Smooth muscle cell (in vitro differentiated cells): ENCODE measurements at regions not wholly inside any gene's neighbourhood (a gene's known extent, or its start where the extent isn't known, plus 50 kb on each side); places are given as distances from the start of the nearest gene placed in this dataset.

Experiments used
- DNase-seq: peaks from one replicate; lab custom pipeline; 2025; ENCODE audit not compliant: unreplicated experiment; lab: John Stamatoyannopoulos, UW
- H2AFZ ChIP-seq: fragments of 200-600 bp; sonication (generic); 2 replicates; pipeline ENCODE4 v1.6.0; 2016; ENCODE audit warnings: antibody characterized with exemption, low read depth, mild to moderate bottlenecking
- H3F3A ChIP-seq: fragments of 200-600 bp; sonication (generic); 2 replicates; pipeline ENCODE4 v1.6.0; 2017; ENCODE audit warnings: antibody characterized with exemption, low read depth
- H3K27ac ChIP-seq: fragments of 200-600 bp; sonication (generic); 2 replicates; pipeline ENCODE4 v1.5.1; 2016; ENCODE audit warnings: low read depth, mild to moderate bottlenecking
- H3K27me3 ChIP-seq: fragments of 200-600 bp; sonication (generic); 2 replicates; pipeline ENCODE4 v1.6.1; 2016; ENCODE audit warnings: low read depth, mild to moderate bottlenecking
- H3K36me3 ChIP-seq: fragments of 200-600 bp; sonication (generic); 2 replicates; pipeline ENCODE4 v1.5.1; 2016; ENCODE audit warnings: low read depth
- H3K4me1 ChIP-seq: fragments of 200-600 bp; sonication (generic); 2 replicates; pipeline ENCODE4 v1.5.1; 2016; ENCODE audit warnings: low read depth
- H3K4me2 ChIP-seq: fragments of 200-600 bp; sonication (generic); 2 replicates; pipeline ENCODE4 v1.6.0; 2016; ENCODE audit warnings: mild to moderate bottlenecking
- H3K4me3 ChIP-seq: fragments of 200-600 bp; sonication (generic); 2 replicates; pipeline ENCODE4 v1.5.1; 2016; ENCODE audit warnings: mild to moderate bottlenecking
- H3K79me2 ChIP-seq: fragments of 200-600 bp; sonication (generic); 2 replicates; pipeline ENCODE4 v1.6.0; 2016; ENCODE audit warnings: low read depth, mild to moderate bottlenecking
- H3K9ac ChIP-seq: fragments of 200-600 bp; sonication (generic); 2 replicates; pipeline ENCODE4 v1.6.0; 2016; ENCODE audit warnings: low read depth
- H3K9me3 ChIP-seq: fragments of 200-600 bp; sonication (generic); replicated peaks from 2 replicates; pipeline ENCODE4 v1.5.1; 2016; ENCODE audit warnings: low read depth
- H4K20me1 ChIP-seq: fragments of 200-600 bp; sonication (generic); 2 replicates; pipeline ENCODE4 v1.6.0; 2016; ENCODE audit warnings: low read depth
- WGBS: methylation state at CpG from one replicate; pipeline ENCODE4 v1.1.7; 2016; ENCODE audit warnings: low lambda C conversion rate; 5-methylcytosine and 5-hydroxymethylcytosine counted together
- TF ChIP-seq, protein P1 (sequence below): fragments of 200-600 bp; sonication (generic); IDR thresholded peaks from 2 replicates; pipeline ENCODE4 v1.5.1; 2017; ENCODE audit warnings: borderline replicate concordance, mild to moderate bottlenecking, antibody characterized with exemption; ENCODE audit not compliant: insufficient read depth, poor library complexity, severe bottlenecking

DNA sequence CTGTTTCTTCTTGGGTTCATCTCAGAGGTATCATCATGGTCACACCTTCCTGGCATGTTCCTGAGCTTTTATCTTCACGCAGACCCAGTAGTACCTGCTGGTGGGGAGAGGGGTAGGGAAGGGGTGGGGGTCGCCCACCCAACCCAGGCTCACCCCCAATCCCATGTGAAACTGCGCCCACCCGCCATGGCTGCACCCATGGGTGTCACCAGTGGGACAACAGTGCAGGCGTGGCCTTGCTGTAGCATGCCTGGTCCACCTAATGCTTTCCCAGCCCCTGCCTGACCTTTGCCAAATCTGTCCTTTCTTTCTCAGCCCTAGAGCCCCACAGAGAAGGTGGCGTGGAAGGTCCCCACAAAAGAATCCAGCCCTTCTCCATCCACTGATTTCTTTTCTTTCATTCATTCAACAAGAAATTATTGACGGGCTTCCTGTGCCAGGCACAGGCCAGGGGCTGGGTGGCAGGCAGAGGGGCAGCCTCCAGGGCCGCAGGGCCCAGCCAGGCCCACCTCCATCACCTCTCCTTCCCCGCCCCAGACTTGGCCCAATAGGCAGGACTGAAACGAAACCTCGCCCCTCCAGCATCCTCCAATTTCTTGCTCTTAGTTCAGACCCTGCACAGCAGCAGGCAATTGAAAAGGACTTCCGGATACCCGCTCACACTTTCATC is 79.1 kb upstream of the TNRC6C start:
- DNase-seq, result no peak
- TF ChIP-seq, protein P1, sequence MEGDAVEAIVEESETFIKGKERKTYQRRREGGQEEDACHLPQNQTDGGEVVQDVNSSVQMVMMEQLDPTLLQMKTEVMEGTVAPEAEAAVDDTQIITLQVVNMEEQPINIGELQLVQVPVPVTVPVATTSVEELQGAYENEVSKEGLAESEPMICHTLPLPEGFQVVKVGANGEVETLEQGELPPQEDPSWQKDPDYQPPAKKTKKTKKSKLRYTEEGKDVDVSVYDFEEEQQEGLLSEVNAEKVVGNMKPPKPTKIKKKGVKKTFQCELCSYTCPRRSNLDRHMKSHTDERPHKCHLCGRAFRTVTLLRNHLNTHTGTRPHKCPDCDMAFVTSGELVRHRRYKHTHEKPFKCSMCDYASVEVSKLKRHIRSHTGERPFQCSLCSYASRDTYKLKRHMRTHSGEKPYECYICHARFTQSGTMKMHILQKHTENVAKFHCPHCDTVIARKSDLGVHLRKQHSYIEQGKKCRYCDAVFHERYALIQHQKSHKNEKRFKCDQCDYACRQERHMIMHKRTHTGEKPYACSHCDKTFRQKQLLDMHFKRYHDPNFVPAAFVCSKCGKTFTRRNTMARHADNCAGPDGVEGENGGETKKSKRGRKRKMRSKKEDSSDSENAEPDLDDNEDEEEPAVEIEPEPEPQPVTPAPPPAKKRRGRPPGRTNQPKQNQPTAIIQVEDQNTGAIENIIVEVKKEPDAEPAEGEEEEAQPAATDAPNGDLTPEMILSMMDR, result no peak
- Histone ChIP-seq H4K20me1 (no peaks in the 10 kb centered on the region), H3K27ac (no peak overlapping the region), H3K4me2 (no peak overlapping the region), H3K4me1 (no peaks in the 10 kb centered on the region), H3K79me2 (no peaks in the 10 kb centered on the region), H2AFZ (no peak overlapping the region), H3K4me3 (no peak overlapping the region), H3K27me3 (no peaks in the 10 kb centered on the region), H3K9me3 (no peaks in the 10 kb centered on the region), H3F3A (peaks cover 16% of the 10 kb centered on the region), H3K36me3 (no peaks in the 10 kb centered on the region), H3K9ac (no peak overlapping the region)
- WGBS, result 95% methylated on average over 13 of the region's 13 CpGs

DNA sequence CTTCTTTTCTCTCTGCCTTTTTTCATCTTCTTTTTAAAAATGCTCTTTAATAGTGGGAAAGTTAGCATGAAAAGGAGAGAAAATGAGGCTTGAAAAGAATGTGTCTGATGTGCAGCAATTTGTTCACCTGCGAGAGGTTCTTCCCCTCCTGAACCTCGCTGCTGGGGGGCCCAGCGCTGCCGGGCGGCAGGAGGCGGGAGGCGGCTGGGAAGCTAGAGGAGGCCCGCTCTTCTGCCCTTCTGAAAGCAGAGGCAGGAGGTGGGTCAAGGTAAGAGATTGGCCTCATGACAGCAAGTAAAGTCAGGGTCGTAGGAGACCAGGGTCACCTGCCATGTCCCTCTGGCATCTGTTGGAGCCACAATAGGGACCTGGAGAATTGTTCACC is 78.6 kb upstream of the TNRC6C start:
- Histone ChIP-seq H3K27ac (no peak overlapping the region), H2AFZ (no peak overlapping the region), H3K36me3 (no peaks in the 10 kb centered on the region), H3F3A (peaks cover 16% of the 10 kb centered on the region), H3K27me3 (no peaks in the 10 kb centered on the region), H3K4me1 (no peaks in the 10 kb centered on the region), H3K4me2 (no peak overlapping the region), H3K79me2 (no peaks in the 10 kb centered on the region), H3K4me3 (no peak overlapping the region), H3K9ac (no peak overlapping the region), H4K20me1 (no peaks in the 10 kb centered on the region), H3K9me3 (no peaks in the 10 kb centered on the region)
- DNase-seq, result no peak
- WGBS, result 97% methylated on average over 9 of the region's 9 CpGs
- TF ChIP-seq, protein P1, result no peak

DNA sequence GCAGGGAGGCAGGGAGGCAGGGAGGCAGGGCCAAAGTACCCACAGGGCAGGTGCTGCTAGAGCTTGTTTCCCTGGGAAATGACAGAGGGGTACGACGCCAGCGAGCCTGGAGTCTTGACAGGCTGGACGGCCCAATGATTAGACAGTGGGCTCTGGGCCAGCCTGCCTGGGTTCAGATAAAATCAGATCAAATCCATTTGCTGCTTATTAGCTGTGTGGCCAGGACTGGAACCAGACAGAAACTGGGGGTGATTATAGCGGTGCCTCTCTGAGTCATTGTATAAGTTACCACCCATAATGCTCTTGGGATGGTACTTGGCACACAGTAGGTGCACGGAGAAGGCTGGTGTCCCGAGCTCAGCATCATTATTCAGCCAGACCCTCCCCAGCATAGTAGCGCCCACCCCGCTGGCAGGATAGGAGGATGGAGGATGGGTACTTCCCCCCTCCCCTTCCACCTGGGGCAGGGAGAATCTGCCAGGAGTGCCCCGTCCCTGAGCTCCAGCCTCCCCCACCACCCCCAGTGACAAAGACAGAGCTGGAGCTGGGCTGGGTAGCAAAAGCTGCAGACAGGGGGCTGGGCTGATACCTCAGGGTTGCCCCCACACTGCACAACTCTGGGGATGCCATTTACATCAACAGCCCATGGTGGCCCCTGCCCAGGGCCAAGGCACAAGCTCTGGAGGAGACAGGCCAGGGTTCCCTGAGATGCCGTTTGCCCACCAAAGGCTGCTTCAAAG is 77.6 kb upstream of the TNRC6C start:
- no peaks in the 10 kb centered on the region for H3K9me3 ChIP-seq
- H3K9ac ChIP-seq, result no peak overlapping the region
- H3K27me3 ChIP-seq, result no peaks in the 10 kb centered on the region
- no peaks in the 10 kb centered on the region for H3K4me1 ChIP-seq
- TF ChIP-seq, protein P1, result no peak
- peak overlapping the region; percentile 21 for H3K27ac ChIP-seq
- DNase-seq, result no peak
- no peak overlapping the region for H3K4me3 ChIP-seq
- H3K79me2 ChIP-seq, result no peaks in the 10 kb centered on the region
- peaks cover 8% of the 10 kb centered on the region for H3F3A ChIP-seq
- H3K4me2 ChIP-seq, result peak overlapping the region; percentile 9
- H4K20me1 ChIP-seq, result no peaks in the 10 kb centered on the region
- H2AFZ ChIP-seq, result no peak overlapping the region
- H3K36me3 ChIP-seq, result no peaks in the 10 kb centered on the region
- WGBS, result 94% methylated on average over 11 of the region's 11 CpGs
